ENCODE measurements at regions not wholly inside any gene's neighbourhood (a gene's known extent, or its start where the extent isn't known, plus 50 kb on each side); places are given as distances from the start of the nearest gene placed in this dataset.

GRCh38 chr1:235009561-235010306 is 118.9 kb downstream of the TOMM20 start:
- DNase-seq: no peak

GRCh38 chr1:235009074-235009473 is 119.6 kb downstream of the TOMM20 start:
- no peak for DNase-seq

- no peak for DNase-seq
Observed at GRCh38 chr1:235008239-235008638, 120.4 kb downstream of the TOMM20 start.

GRCh38 chr1:235006816-235007215 is 121.8 kb downstream of the TOMM20 start:
- no peak for DNase-seq

- no peak for DNase-seq
Observed at GRCh38 chr1:235006132-235006721, 122.4 kb downstream of the TOMM20 start.

GRCh38 chr1:235004840-235005391 is 123.7 kb downstream of the TOMM20 start:
- DNase-seq: no peak

GRCh38 chr1:235004276-235004675 is 124.4 kb downstream of the TOMM20 start:
- no peak for DNase-seq

GRCh38 chr1:235002706-235003300 is 125.8 kb downstream of the TOMM20 start:
- DNase-seq: no peak

- no peak for DNase-seq
Observed at GRCh38 chr1:234999513-234999940, 129.1 kb downstream of the TOMM20 start.

GRCh38 chr1:234997896-234998741 is 130.5 kb downstream of the TOMM20 start:
- peak; percentile 64 for DNase-seq

- peak; percentile 100 for DNase-seq
Observed at GRCh38 chr1:234997201-234997895, 131.3 kb downstream of the TOMM20 start.

GRCh38 chr1:234996245-234996757 is 132.3 kb downstream of the TOMM20 start:
- DNase-seq: no peak

GRCh38 chr1:234994436-234995295 is 134.0 kb downstream of the TOMM20 start:
- no peak for DNase-seq

- DNase-seq: no peak
Observed at GRCh38 chr1:234992065-234992464, 136.6 kb downstream of the TOMM20 start.

GRCh38 chr1:234990874-234991801 is 137.5 kb downstream of the TOMM20 start:
- no peak for DNase-seq

- no peak for DNase-seq
Observed at GRCh38 chr1:234990328-234990675, 138.3 kb downstream of the TOMM20 start.

GRCh38 chr1:234989479-234990327 is 138.9 kb downstream of the TOMM20 start:
- no peak for DNase-seq

- no peak for DNase-seq
Observed at GRCh38 chr1:234989019-234989418, 139.6 kb downstream of the TOMM20 start.

- no peak for DNase-seq
Observed at GRCh38 chr1:234988536-234988935, 140.1 kb downstream of the TOMM20 start.

Data from kidney glomerular epithelial cell (primary cell).